OCI-LY1 (cell line): ENCODE measurements at regions not wholly inside any gene's neighbourhood (a gene's known extent, or its start where the extent isn't known, plus 50 kb on each side); places are given as distances from the start of the nearest gene placed in this dataset.

Experiments
- H2AFZ ChIP-seq: fragments of 200-600 bp; sonication (generic), shearing (Covaris generic); 2 replicates; pipeline ENCODE4 v1.6.0; 2014; ENCODE audit warnings: antibody characterized with exemption, mild to moderate bottlenecking, low read length
- H3F3A ChIP-seq: fragments of 200-600 bp; sonication (generic), shearing (Covaris generic); 2 replicates; pipeline ENCODE4 v1.6.0; 2014; ENCODE audit warnings: mild to moderate bottlenecking, antibody characterized with exemption, low read length, moderate library complexity; ENCODE audit not compliant: insufficient read depth
- H3K27ac ChIP-seq: fragments of 200-600 bp; sonication (generic); 2 replicates; pipeline ENCODE4 v1.5.1; 2014; ENCODE audit warnings: low read length, mixed run types, mild to moderate bottlenecking, low read depth; ENCODE audit not compliant: poor library complexity, severe bottlenecking
- H3K27me3 ChIP-seq: fragments of 200-600 bp; sonication (generic); 2 replicates; pipeline ENCODE4 v1.6.0; 2014; ENCODE audit warnings: antibody characterized with exemption, mild to moderate bottlenecking, low read length, moderate library complexity; ENCODE audit not compliant: insufficient read depth
- H3K36me3 ChIP-seq: fragments of 200-600 bp; sonication (generic); 2 replicates; pipeline ENCODE4 v1.6.1; 2014; ENCODE audit warnings: mild to moderate bottlenecking, antibody characterized with exemption, low read length, moderate library complexity, mixed read lengths; ENCODE audit not compliant: insufficient read depth
- H3K4me1 ChIP-seq: fragments of 200-600 bp; sonication (generic); 2 replicates; pipeline ENCODE4 v1.5.1; 2014; ENCODE audit warnings: mild to moderate bottlenecking, low read length, moderate library complexity; ENCODE audit not compliant: insufficient read depth, severe bottlenecking
- H3K4me2 ChIP-seq: fragments of 200-600 bp; sonication (generic), shearing (Covaris generic); 2 replicates; pipeline ENCODE4 v1.6.1; 2014; ENCODE audit warnings: low read length
- H3K4me3 ChIP-seq: fragments of 200-600 bp; sonication (generic); 2 replicates; pipeline ENCODE4 v1.5.1; 2014; ENCODE audit warnings: low read length, low read depth, mild to moderate bottlenecking, mixed read lengths; ENCODE audit not compliant: poor library complexity, severe bottlenecking
- H3K79me2 ChIP-seq: fragments of 200-600 bp; shearing (Covaris generic); 2 replicates; pipeline ENCODE4 v1.6.1; 2016; ENCODE audit warnings: mixed run types, low read length, mixed read lengths; ENCODE audit not compliant: insufficient read depth
- H3K9ac ChIP-seq: fragments of 200-600 bp; sonication (generic), shearing (Covaris generic); 2 replicates; pipeline ENCODE4 v1.6.1; 2014; ENCODE audit warnings: mild to moderate bottlenecking, low read length, mixed read lengths
- H3K9me2 ChIP-seq: fragments of 200-600 bp; sonication (generic), shearing (Covaris generic); 2 replicates; pipeline ENCODE4 v1.6.1; 2014; ENCODE audit warnings: low read depth, mild to moderate bottlenecking, low read length, mixed read lengths
- H3K9me3 ChIP-seq: fragments of 200-600 bp; shearing (Covaris generic); 2 replicates; pipeline ENCODE4 v1.6.1; 2014; ENCODE audit warnings: low read length, mixed read lengths
- H4K20me1 ChIP-seq: fragments of 200-600 bp; sonication (generic), shearing (Covaris generic); 2 replicates; pipeline ENCODE4 v1.6.0; 2016; ENCODE audit warnings: mild to moderate bottlenecking, low read length; ENCODE audit not compliant: insufficient read depth
- CTCF ChIP-seq: fragments of 200-600 bp; sonication (generic), shearing (Covaris generic); IDR thresholded peaks from 2 replicates; pipeline ENCODE4 v1.5.1; 2017; ENCODE audit warnings: mild to moderate bottlenecking, antibody characterized with exemption, low read length, moderate library complexity, mixed read lengths
- EZH2 ChIP-seq: fragments of 200-600 bp; sonication (generic), shearing (Covaris generic); IDR thresholded peaks from 2 replicates; pipeline ENCODE4 v1.8.0; 2017; ENCODE audit warnings: borderline replicate concordance, mixed run types, mild to moderate bottlenecking, antibody characterized with exemption, low read length, moderate library complexity, mixed read lengths

- no peaks in the 10 kb centered on the region for H3K9me3 ChIP-seq
- H3K4me2 ChIP-seq: no peak overlapping the region
- no peaks in the 10 kb centered on the region for H3K9me2 ChIP-seq
- TF ChIP-seq CTCF (no peak), EZH2 (no peak)
- H2AFZ ChIP-seq: no peak overlapping the region
- no peaks in the 10 kb centered on the region for H3F3A ChIP-seq
- no peaks in the 10 kb centered on the region for H3K36me3 ChIP-seq
- peak overlapping the region; percentile 51 for H3K27ac ChIP-seq
- no peaks in the 10 kb centered on the region for H3K27me3 ChIP-seq
- H3K79me2 ChIP-seq: no peaks in the 10 kb centered on the region
- no peak overlapping the region for H3K9ac ChIP-seq
- no peak overlapping the region for H3K4me3 ChIP-seq
- no peaks in the 10 kb centered on the region for H3K4me1 ChIP-seq
- no peaks in the 10 kb centered on the region for H4K20me1 ChIP-seq
Observed at GRCh38 chr20:19911810-19912382, 105.3 kb upstream of the NAA20 start.

GRCh38 chr20:19913349-19913748 lies 103.8 kb upstream of the NAA20 start:
- H3K4me2 ChIP-seq: no peak overlapping the region
- no peak overlapping the region for H3K4me3 ChIP-seq
- TF ChIP-seq EZH2: no peak
- TF ChIP-seq CTCF: no peak
- H3K4me1 ChIP-seq: no peaks in the 10 kb centered on the region
- H3K79me2 ChIP-seq: no peaks in the 10 kb centered on the region
- no peaks in the 10 kb centered on the region for H3K27me3 ChIP-seq
- H3K27ac ChIP-seq: peak overlapping the region; percentile 66
- no peaks in the 10 kb centered on the region for H3K36me3 ChIP-seq
- no peak overlapping the region for H2AFZ ChIP-seq
- H4K20me1 ChIP-seq: no peaks in the 10 kb centered on the region
- H3K9me2 ChIP-seq: no peaks in the 10 kb centered on the region
- H3K9ac ChIP-seq: no peak overlapping the region
- no peaks in the 10 kb centered on the region for H3F3A ChIP-seq
- H3K9me3 ChIP-seq: no peaks in the 10 kb centered on the region

GRCh38 chr20:19913927-19914614 lies 103.1 kb upstream of the NAA20 start:
- no peak for TF ChIP-seq CTCF
- TF ChIP-seq EZH2: no peak
- H3K4me1 ChIP-seq: no peaks in the 10 kb centered on the region
- no peaks in the 10 kb centered on the region for H3K36me3 ChIP-seq
- H3K4me3 ChIP-seq: no peak overlapping the region
- H4K20me1 ChIP-seq: no peaks in the 10 kb centered on the region
- peak overlapping the region; percentile 66 for H3K27ac ChIP-seq
- H2AFZ ChIP-seq: no peak overlapping the region
- no peak overlapping the region for H3K9ac ChIP-seq
- no peaks in the 10 kb centered on the region for H3K9me3 ChIP-seq
- H3K79me2 ChIP-seq: no peaks in the 10 kb centered on the region
- H3K4me2 ChIP-seq: no peak overlapping the region
- H3K27me3 ChIP-seq: no peaks in the 10 kb centered on the region
- H3F3A ChIP-seq: no peaks in the 10 kb centered on the region
- H3K9me2 ChIP-seq: no peaks in the 10 kb centered on the region
